Natural killer cell (primary cell): ENCODE measurements at regions not wholly inside any gene's neighbourhood (a gene's known extent, or its start where the extent isn't known, plus 50 kb on each side); places are given as distances from the start of the nearest gene placed in this dataset.

Experiments
- ATAC-seq, 3 donors: fragments of 150-1000 bp in 2 of 3; fragments of 200-7000 bp in 1 of 3; cut with Tn5 transposase; 1 replicate in 1 of 3; 2 replicates in 2 of 3; pipeline ENCODE4 v1.10.0; 2021; ENCODE audit warnings: mild to moderate bottlenecking in 2 of 3, moderate library complexity in 2 of 3
- DNase-seq, 2 donors: peaks; one replicate each; pipeline versions ENCODE4 v3.0.0 to v3.0.0-alpha.2; 2013 to 2021; ENCODE audit warnings: mixed read lengths in 1 of 2
- H3K27ac ChIP-seq: one replicate; pipeline ENCODE4 v1.5.1; 2013; ENCODE audit warnings: mild to moderate bottlenecking, low read length
- H3K27me3 ChIP-seq: one replicate; pipeline ENCODE4 v1.6.1; 2013; ENCODE audit warnings: low read length; ENCODE audit not compliant: control insufficient read depth, insufficient read depth
- H3K36me3 ChIP-seq: one replicate; pipeline ENCODE4 v1.6.1; 2013; ENCODE audit warnings: low read length; ENCODE audit not compliant: control insufficient read depth, insufficient read depth
- H3K4me1 ChIP-seq: one replicate; pipeline ENCODE4 v1.6.1; 2013; ENCODE audit warnings: low read length; ENCODE audit not compliant: control insufficient read depth, insufficient read depth
- H3K4me3 ChIP-seq: one replicate; pipeline ENCODE4 v1.5.1; 2013; ENCODE audit warnings: low read length
- H3K9me3 ChIP-seq: one replicate; pipeline ENCODE4 v1.6.1; 2013; ENCODE audit warnings: low read length; ENCODE audit not compliant: control insufficient read depth, insufficient read depth
- H3K27ac Mint-ChIP-seq, 2 donors: one replicate each; pipeline ENCODE4 v1.8.0; 2022; ENCODE audit warnings: mild to moderate bottlenecking in 2 of 2, mixed read lengths in 2 of 2, moderate library complexity in 1 of 2
- H3K27me3 Mint-ChIP-seq, 2 donors: one replicate each; pipeline ENCODE4 v1.8.0; 2022; ENCODE audit warnings: low read depth in 2 of 2, mixed read lengths in 2 of 2
- H3K36me3 Mint-ChIP-seq: one replicate; pipeline ENCODE4 v1.8.0; 2022; ENCODE audit warnings: mixed read lengths
- H3K4me1 Mint-ChIP-seq, 2 donors: one replicate each; pipeline ENCODE4 v1.8.0; 2022; ENCODE audit warnings: mixed read lengths in 2 of 2
- H3K4me3 Mint-ChIP-seq: one replicate; pipeline ENCODE4 v1.8.0; 2022; ENCODE audit warnings: mild to moderate bottlenecking, moderate library complexity, mixed read lengths
- H3K9me3 Mint-ChIP-seq, 2 donors: one replicate each; pipeline ENCODE4 v1.8.0; 2022; ENCODE audit warnings: mixed read lengths in 2 of 2
- CTCF ChIP-seq: fragments of 200-600 bp; IDR thresholded peaks from one replicate; pipeline ENCODE4 v1.8.0; 2022; ENCODE audit warnings: antibody characterized with exemption
- WGBS: methylation state at CpG from one replicate; pipeline ENCODE4 v1.1.7; 2013; ENCODE audit warnings: missing lambda C conversion rate; ENCODE audit not compliant: insufficient coverage; 5-methylcytosine and 5-hydroxymethylcytosine counted together
- intact Hi-C: fragments of 100-400 bp; cut with micrococcal nuclease; formaldehyde crosslinking; loops from one replicate; pipeline ENCODE4 v1.14.2; 2022

- Histone ChIP-seq H3K27me3 (no peaks in the 10 kb centered on the region), H3K36me3 (no peaks in the 10 kb centered on the region), H3K9me3 (no peaks in the 10 kb centered on the region), H3K4me3 (no peak overlapping the region), H3K27ac (no peak overlapping the region), H3K4me1 (peaks cover 9% of the 10 kb centered on the region)
- intact Hi-C loops = no loop called here
- no peaks in the 10 kb centered on the region for H3K36me3 Mint-ChIP-seq
- H3K27ac Mint-ChIP-seq = no peak overlapping the region
- no peaks in the 10 kb centered on the region for H3K4me1 Mint-ChIP-seq
- DNase-seq (no peak), ATAC-seq (no peak)
- H3K9me3 Mint-ChIP-seq = no peaks in the 10 kb centered on the region
- no peaks in the 10 kb centered on the region for H3K27me3 Mint-ChIP-seq
- TF ChIP-seq CTCF = no peak
- no peak overlapping the region for H3K4me3 Mint-ChIP-seq
- WGBS = 75% methylated on average over 16 of the region's 16 CpGs
Measured at GRCh38 chr18:76712511-76713140, 109.7 kb upstream of the ZNF236 start.

- H3K4me1 Mint-ChIP-seq = no peaks in the 10 kb centered on the region
- H3K4me1 ChIP-seq = peaks cover 9% of the 10 kb centered on the region
- H3K9me3 Mint-ChIP-seq = no peaks in the 10 kb centered on the region
- DNase-seq = no peak
- 87% methylated on average over 12 of the region's 12 CpGs for WGBS
- H3K27ac ChIP-seq = no peak overlapping the region
- no peak for ATAC-seq
- H3K27me3 ChIP-seq = no peaks in the 10 kb centered on the region
- H3K36me3 ChIP-seq = no peaks in the 10 kb centered on the region
- H3K27ac Mint-ChIP-seq = no peak overlapping the region
- no peaks in the 10 kb centered on the region for H3K9me3 ChIP-seq
- no peak overlapping the region for H3K4me3 Mint-ChIP-seq
- H3K36me3 Mint-ChIP-seq = no peaks in the 10 kb centered on the region
- no peaks in the 10 kb centered on the region for H3K27me3 Mint-ChIP-seq
- H3K4me3 ChIP-seq = no peak overlapping the region
- intact Hi-C loops = no loop called here
- no peak for TF ChIP-seq CTCF
Measured at GRCh38 chr18:76710646-76711520, 111.5 kb upstream of the ZNF236 start.

- 41% methylated on average over 28 of the region's 29 CpGs for WGBS
- Mint-ChIP-seq H3K4me3 (no peak overlapping the region), H3K27me3 (no peaks in the 10 kb centered on the region), H3K36me3 (no peaks in the 10 kb centered on the region), H3K9me3 (no peaks in the 10 kb centered on the region), H3K4me1 (no peaks in the 10 kb centered on the region), H3K27ac (no peak overlapping the region)
- peak; percentile 92 for TF ChIP-seq CTCF
- Histone ChIP-seq H3K4me3 (no peak overlapping the region), H3K4me1 (peaks cover 9% of the 10 kb centered on the region), H3K9me3 (no peaks in the 10 kb centered on the region), H3K27me3 (no peaks in the 10 kb centered on the region), H3K36me3 (no peaks in the 10 kb centered on the region), H3K27ac (no peak overlapping the region)
- peak; percentile 51 to 81 for DNase-seq
- peak; percentile 81 to 99 (median 95) for ATAC-seq
- intact Hi-C loops = loop anchor here (1.0 kb wide), 1 partner anchor 311 kb away; no protein-coding TSS in a partner anchor
Measured at GRCh38 chr18:76709659-76710645, 112.4 kb upstream of the ZNF236 start.
